T-helper 1 cell (primary cell): ENCODE measurements at regions not wholly inside any gene's neighbourhood (a gene's known extent, or its start where the extent isn't known, plus 50 kb on each side); places are given as distances from the start of the nearest gene placed in this dataset.

Experiments
- DNase-seq, 5 donors: peaks; one replicate each; pipeline ENCODE4 v3.0.0-alpha.2; 2012 to 2020

GRCh38 chr10:55098452-55098851 is 297.4 kb upstream of the PCDH15 start:
- no peak for DNase-seq

GRCh38 chr10:55091691-55092328 is 290.8 kb upstream of the PCDH15 start:
- DNase-seq, result no peak

GRCh38 chr10:55078121-55078520 is 277.1 kb upstream of the PCDH15 start:
- DNase-seq, result no peak

GRCh38 chr10:55065185-55065584 is 264.2 kb upstream of the PCDH15 start:
- DNase-seq, result no peak

- DNase-seq, result no peak
Observed at GRCh38 chr10:55063811-55064210, 262.8 kb upstream of the PCDH15 start.

- no peak for DNase-seq
Observed at GRCh38 chr10:55062349-55062748, 261.3 kb upstream of the PCDH15 start.

GRCh38 chr10:55058800-55059199 is 257.8 kb upstream of the PCDH15 start:
- DNase-seq, result no peak

- DNase-seq, result no peak
Observed at GRCh38 chr10:55051515-55051914, 250.5 kb upstream of the PCDH15 start.

- no peak for DNase-seq
Observed at GRCh38 chr10:55048830-55049498, 247.9 kb upstream of the PCDH15 start.

- no peak for DNase-seq
Observed at GRCh38 chr10:55043540-55043939, 242.5 kb upstream of the PCDH15 start.

- no peak for DNase-seq
Observed at GRCh38 chr10:55033061-55033460, 232.0 kb upstream of the PCDH15 start.

GRCh38 chr10:55024713-55025112 is 223.7 kb upstream of the PCDH15 start:
- no peak for DNase-seq

GRCh38 chr10:55019439-55019838 is 218.4 kb upstream of the PCDH15 start:
- no peak for DNase-seq

GRCh38 chr10:55013318-55013717 is 212.3 kb upstream of the PCDH15 start:
- DNase-seq, result no peak

GRCh38 chr10:55002420-55002819 is 201.4 kb upstream of the PCDH15 start:
- DNase-seq, result no peak

GRCh38 chr10:55001422-55001821 is 200.4 kb upstream of the PCDH15 start:
- no peak for DNase-seq

GRCh38 chr10:54993148-54993547 is 192.1 kb upstream of the PCDH15 start:
- DNase-seq, result no peak

- DNase-seq, result no peak
Observed at GRCh38 chr10:54985732-54986131, 184.7 kb upstream of the PCDH15 start.

GRCh38 chr10:54983255-54983654 is 182.2 kb upstream of the PCDH15 start:
- no peak for DNase-seq

GRCh38 chr10:54962134-54962900 is 161.3 kb upstream of the PCDH15 start:
- no peak for DNase-seq

GRCh38 chr10:54961040-54961439 is 160.0 kb upstream of the PCDH15 start:
- DNase-seq, result no peak

- no peak for DNase-seq
Observed at GRCh38 chr10:54958844-54959243, 157.8 kb upstream of the PCDH15 start.

GRCh38 chr10:54947605-54948004 is 146.6 kb upstream of the PCDH15 start:
- no peak for DNase-seq

- no peak for DNase-seq
Observed at GRCh38 chr10:54940418-54940817, 139.4 kb upstream of the PCDH15 start.
